ENCODE measurements at regions not wholly inside any gene's neighbourhood (a gene's known extent, or its start where the extent isn't known, plus 50 kb on each side); places are given as distances from the start of the nearest gene placed in this dataset.
A peak's percentile ranks its signal among the peaks of the same experiment; 100 is the strongest.

DNA sequence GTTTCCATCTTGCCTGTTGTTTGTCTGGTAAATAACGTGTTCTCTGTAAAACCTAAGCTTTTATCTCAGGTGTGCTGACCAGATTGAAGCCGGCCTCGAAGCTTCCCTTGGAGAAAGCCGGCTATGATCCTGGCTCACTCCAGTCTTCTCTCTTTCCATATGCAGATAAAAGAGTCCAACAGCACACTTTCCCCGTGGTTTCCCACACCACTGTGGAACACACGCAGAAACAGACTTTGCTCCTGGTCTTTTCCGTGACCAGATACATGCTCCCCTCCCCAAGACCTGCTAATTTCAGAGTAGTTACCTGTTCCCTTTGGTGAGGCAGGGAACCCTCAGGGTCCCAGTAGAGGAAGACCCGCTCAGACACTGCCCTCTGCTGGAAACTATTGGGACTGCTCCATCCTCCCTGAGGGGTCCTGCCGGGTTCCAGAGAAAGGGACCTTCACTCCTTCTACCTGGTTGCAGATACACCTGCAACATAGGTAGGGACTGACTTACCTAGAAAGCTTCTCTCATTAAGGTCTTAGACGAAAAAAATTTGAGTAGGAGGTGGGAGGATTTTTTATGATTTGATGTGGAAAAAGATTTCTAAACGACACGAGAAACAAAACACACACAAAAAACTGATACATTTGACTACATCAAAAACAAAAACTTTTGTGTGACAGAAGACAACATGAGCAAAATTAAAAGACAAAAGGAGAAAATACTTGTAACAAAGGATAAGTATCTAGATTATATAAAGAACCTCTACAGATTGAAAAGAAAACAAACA lies 415.4 kb upstream of the CCDC196 start:
- DNase-seq = no peak

DNA sequence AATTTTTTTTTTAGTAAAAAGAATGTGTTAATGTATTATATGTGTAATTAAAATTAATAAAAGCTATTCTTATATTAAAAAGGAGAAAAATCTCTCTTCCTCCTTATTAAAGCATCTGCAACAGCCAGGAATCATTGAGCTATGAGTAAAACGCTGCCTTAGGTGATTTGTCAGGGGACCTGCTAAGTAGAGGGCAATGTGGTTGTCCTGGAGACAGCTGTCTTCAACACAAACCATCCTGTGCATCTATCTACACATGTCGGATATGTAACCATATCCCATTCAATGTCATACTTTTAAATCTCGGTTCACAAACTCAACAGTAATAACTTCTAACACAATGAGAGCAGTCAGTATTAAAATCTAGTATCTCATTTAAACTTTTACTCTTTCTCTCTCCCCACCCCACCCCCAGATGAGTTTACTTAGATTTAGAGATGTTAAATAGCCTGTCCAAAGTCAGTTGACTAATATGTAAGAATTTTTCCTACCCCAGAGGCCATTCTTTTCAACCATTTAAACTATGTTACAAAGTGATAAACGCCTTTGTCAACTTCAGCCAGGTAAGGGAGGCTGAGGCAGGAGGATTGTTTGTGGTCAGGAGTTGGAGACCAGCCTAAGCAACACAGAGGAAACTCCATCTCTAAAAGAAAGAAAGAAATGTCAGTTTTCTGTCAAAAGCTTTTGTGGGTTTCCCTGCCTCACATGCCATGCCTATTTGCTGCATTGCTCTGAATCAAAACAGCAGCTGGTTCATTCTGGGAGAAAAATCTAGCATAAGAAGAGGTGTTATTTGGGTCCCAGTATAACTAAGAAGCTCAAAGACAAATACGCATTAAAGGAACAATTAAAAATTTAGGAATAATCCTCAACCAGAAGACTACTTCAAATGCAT lies 413.7 kb upstream of the CCDC196 start:
- DNase-seq = no peak

DNA sequence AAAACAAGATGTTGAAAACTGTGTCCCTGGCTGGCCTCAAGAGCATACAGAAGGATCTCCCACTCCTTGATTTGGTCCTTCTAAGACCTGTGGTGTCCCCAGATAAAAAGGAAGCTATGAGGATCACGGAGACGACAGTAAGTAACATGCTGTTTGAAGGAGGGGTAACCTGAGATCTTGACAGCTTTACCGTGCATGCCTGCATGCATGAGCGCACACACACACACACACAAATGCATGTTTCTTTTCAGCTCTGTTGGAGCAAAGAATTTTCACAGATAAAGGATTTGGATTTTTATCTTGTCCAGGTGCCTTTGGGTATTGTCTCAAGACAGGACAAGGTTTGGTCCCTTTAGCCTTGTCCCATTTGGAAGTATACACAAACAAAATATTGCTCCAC lies 411.6 kb upstream of the CCDC196 start:
- peak; percentile 53 for DNase-seq

DNA sequence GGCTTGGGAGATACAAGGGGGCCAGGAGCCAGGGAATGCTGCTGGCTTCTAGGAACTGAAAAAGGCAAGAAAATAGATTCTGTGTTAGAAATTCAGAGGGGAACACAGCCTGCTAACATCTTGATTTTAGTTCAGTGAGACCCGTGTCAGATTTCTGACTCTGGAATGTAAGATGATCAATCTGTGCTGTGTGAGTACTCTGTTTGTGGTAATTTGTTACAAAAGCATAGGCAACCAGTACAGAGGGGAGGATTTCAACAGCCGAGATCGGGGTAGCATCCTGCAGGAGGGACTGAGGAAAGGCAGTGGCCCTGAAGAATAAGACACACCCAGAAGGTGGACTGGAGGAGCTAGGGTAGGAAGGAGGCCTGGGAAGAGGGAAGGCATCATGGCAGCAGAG lies 410.0 kb upstream of the CCDC196 start:
- DNase-seq = no peak

DNA sequence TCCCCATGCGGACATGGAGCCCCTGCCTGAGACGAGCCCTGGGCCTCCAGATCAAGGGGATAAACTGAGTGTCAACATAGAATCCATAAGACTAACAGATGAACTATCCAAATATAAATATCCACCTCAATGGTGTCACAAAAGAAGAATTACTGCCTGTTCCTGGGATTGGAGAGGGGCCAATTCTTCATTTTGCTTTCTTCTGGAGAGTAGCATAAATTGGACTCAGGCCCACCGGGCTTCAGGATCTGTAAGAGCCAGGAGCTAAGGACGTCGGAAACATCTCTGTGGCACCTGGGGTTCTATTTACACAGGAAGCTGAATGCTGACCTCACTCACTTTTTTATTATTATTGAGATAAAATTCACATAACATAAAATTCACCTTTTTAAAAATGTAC lies 408.2 kb upstream of the CCDC196 start:
- DNase-seq = no peak

DNA sequence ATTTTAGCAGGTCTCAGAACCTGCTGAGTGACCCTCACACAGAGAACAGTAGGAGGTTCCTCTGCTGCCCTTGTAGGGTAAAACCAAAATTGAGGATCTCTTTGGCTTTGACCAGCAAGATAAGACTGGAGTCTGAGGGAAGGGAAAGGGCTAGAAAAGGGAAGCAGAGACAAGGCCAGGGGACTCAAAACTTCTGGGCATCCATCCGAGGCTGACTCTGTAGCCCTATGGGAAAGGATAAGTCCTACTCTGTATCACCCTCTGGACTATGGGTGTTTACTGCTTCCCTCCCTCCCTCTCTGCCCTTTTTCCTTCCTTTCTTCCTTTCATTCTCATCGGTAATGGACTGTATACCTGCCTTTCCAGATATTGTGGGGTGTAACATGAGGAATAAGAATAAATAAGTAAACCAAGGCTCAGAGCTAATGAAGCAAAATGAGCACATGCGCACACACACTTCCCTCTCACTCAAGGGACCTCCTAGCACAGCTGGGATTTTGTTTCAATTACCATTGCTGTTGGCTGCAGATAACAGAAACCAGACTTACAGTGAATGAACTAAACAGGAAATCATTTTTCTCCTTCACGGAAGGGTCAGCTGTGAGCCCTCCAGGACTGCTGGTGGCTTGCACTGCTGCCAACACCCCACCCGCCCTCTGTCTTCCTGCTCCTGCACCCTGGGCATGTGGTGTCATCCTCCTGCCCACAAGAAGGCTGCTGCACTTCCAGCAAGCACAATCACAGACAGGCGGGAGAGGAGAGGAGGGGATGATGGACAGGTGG lies 404.4 kb upstream of the CCDC196 start:
- DNase-seq = no peak

DNA sequence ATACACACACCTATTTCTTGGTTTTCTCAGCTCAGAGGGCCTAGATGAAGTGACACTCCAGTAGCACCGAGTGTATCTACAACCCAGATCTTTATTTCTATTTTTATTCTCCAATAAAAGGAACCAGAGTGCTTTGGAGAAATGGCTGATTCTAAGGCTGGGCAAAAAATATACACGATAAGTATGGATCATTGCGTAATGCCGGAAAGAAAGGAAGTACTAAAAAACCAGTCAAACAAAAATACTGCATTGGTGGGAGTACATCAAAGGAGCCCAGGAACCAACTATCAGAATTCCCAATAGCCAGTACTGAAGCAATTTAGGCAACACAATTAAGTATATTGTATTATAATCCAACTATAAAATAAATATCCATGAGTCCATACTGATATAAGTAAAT lies 400.9 kb upstream of the CCDC196 start:
- no peak for DNase-seq

DNA sequence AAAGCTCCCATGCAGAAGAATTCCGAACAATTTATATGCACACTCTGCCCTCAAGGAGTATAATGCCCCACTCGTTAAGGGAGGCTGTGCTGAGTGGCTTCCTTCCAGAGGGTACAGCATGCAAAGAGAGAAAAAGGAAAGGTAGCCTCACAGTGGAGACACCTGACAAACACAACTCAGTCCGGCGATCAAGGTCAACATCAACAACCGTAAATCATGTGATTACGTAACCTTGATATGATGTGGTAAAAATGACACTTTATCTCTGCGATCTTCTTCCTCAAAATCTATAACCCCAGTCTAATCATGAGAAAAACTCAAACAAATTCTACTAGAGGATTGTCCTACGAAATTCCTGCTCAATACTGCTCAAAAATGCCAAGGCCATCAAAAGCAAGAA lies 400.5 kb upstream of the CCDC196 start:
- no peak for DNase-seq

DNA sequence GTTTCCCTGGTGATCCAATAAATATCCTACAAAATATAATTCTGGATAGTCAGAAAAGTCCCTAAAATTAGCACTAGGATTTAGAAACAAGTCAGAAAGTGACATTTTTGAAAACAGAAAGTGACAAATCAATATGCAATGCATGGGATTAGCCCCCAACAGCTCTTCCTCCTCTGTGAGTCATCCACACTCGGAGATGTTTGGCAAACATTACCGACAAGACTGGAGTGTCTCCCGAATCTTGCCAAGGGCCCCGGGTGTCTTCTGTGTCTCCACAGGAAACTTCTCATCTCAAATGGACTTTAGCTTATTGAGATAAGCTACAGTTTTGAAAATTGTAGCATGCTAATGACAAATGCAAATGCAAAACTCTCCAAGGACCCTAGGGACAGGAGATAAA lies 398.9 kb upstream of the CCDC196 start:
- DNase-seq = no peak

DNA sequence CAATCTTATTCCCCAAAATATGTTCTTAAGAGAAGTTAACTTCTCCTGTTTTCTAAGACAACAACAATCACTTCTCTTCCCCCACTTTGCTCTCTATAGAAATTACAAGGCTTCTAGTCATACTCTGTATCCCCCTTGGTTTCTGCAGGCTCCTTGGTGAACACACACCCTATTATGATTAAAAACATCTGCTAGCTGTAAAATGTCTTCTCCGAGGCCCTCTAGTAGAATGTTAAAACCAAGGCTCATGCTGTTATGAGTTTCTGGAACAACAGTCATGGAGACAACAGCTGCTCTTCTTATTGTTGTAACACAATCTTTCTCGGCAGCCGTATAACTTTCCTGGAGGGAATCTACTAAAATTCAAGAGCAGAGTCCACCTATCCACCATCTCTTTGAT lies 397.5 kb upstream of the CCDC196 start:
- DNase-seq = no peak

DNA sequence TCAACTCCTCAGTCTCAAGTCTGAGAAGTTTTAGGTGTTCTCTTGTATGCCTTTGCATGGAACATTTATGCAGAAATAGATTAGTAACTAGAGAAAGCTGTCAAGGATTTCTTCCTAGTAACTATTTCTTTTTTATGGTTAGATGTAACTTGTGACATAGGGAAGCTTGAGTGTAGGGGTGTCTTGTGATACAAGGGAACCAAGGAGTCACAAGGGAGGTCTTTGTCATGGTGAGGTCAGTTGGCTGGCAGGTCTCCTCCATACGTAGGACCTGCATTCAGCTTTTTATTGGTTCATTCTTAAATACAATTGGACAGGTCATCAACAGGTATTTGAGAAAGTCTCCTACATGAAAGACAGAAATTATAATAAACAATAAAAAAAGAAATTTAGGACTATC lies 394.0 kb upstream of the CCDC196 start:
- DNase-seq = no peak

DNA sequence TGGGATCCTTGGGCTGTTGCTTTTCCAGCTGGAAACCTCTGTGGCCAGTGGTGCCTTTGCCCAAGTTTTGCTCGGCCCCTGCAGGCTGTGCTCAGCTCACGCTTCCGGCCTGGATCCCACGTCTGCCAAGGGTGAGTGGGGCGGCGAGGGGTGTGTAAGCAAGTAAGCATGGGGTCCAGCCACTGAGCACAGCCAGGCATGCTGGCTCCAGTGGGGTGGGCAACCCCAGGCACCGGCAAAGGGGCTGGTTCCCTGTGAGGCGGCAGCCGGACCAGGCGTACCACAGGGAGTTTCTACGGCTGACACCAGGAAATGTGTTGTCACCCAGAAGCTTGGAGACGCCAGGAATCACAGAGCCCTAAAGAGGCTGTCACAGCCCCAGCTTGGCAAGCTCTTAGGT lies 393.4 kb upstream of the CCDC196 start:
- DNase-seq = no peak

DNA sequence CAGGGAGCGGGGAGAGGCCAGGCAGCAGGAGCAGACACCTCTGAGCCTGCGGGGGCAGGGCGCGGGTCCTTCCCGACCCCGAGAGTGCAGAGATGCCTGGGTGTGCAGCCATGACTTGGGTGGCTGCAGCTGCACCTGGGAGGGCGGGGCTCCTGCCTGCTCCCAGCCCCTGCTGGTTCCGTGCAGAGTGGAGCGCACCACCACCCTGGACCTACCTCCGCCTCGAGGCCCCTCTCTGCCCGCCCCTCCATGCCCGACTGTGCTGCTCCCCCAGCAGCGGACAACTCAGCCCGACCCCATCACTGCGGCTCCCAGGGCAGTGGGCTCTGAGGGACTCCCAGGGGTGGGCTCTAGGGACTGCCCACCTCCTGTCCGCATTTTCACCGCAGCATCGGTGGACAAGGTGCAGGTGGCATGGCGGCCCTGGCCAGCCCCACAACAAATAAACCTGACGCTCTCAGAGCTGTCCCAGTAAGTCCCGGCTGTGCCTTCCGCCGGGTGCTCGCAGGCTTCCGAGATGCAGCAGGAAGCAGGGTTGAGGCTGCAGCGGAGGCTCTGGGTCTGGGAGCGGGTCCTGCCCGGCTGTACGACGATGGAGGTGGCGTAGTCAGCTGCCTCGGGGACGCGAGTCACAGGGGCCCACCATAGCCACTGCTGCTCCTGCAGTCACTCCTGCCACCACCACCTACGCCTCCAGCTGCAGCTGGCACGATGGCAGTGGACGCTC lies 392.0 kb upstream of the CCDC196 start:
- no peak for DNase-seq

DNA sequence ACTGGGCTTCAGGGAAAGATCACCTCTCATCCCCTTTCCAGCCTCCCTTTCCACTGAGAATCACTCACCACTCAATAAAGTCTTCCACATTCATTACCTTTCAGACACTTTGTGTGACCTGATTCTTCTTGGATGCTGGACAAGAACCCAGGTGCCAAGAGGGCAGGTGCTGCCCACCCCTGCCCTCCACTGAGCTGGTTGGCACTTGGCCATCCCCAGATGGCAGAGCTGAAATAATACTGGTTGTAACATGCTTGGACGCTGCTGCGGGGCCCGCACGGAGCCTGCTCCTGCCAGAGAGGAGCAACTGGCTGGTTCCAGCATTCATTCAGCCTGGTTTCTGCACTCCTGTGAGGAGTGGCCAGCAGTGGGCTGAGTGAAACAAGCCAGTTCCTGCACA lies 386.7 kb upstream of the CCDC196 start:
- DNase-seq = no peak

DNA sequence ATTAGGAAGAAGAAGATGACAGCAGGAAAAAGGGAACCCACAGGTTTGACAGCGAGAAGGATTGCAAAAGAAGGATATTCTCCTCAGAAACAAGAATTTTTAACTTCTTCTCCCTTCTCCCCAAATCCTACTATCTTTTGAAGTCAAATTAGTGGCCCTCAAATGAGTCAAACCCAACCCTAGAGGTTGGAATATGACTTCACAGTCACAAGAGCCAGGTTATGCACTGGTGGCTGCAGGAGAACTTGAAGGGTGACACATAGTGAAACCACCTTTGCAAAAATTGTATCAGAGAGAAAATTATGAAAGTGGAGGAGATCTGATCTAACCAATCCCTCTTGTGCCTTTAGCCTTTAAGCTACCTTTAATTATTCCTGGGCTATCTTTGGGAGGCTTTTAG lies 386.2 kb upstream of the CCDC196 start:
- no peak for DNase-seq

DNA sequence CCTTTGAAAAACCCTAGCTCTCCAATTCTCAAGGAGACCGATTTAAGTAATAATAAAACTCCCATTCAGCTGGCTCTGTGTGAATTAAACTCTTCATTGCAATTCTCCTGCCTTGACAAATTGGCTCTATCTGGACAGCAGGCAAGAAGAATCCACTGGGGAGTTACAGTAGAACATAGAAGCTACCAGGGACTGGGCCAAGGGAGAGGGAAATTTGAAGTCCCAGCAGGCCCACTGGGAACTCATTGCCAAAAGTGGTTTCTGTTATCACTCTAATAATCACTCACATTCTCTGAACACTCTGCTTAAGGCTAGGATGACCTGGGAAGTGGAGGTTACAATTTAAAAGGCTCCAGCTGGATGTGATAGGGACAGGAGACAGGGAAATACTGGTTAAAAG lies 384.5 kb upstream of the CCDC196 start:
- no peak for DNase-seq

DNA sequence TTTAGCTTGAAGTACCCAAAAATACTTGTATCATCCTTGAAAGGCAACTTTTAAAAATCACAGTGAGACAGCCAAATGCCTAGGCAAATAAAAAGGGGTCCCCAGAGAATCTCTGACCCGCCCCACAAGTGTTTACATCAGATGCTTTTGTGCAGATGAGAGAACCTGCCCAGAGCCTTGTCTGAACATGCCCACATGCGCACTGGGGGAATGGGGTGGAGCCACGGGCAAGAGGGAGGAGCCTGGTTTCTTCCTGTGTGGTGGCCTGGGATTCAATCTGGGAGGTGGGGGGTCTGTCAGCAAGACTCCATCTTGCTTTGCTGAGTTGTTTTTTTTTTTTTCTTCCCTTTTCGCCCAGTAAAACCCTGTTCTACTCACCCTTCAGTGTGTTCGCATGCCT lies 381.7 kb upstream of the CCDC196 start:
- no peak for DNase-seq

DNA sequence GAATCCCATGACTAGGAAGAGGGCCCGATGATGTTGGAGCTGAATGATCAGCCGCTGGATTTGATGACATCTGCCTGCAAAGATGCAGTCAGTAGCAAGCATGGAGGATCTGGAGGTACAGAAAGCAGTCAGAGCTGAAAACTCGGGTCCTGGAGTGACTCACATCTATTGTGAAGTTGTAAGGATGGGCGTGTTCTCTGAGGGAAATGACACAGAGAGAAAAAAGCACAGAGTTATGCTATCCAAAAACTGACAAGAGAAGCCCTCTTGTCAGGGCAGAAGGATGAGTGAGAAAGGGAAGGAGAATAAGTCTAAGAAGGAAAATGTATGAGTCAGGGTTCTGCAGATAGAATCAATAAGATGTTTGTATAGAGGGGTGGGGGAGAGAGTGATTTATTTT lies 380.4 kb upstream of the CCDC196 start:
- DNase-seq = no peak

DNA sequence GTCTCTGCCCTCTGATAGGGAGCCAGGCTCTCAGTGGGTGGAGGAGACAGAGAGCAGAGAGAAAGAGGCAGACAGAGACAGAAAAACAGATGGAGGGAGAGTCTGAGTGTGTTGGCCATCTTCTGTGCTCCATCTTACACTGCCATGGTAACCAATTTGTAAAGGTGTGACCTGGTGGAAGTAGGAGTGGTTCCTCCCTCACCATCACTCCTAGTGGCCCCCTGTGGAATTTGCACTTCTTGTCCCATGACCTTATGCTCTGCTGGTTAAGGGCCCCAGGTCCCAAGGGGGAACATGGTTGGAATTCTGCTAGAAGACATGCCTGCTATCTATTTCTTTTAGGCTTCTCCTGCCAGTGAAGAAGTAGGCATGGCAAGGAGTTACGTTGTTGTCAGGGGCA lies 376.7 kb upstream of the CCDC196 start:
- no peak for DNase-seq

DNA sequence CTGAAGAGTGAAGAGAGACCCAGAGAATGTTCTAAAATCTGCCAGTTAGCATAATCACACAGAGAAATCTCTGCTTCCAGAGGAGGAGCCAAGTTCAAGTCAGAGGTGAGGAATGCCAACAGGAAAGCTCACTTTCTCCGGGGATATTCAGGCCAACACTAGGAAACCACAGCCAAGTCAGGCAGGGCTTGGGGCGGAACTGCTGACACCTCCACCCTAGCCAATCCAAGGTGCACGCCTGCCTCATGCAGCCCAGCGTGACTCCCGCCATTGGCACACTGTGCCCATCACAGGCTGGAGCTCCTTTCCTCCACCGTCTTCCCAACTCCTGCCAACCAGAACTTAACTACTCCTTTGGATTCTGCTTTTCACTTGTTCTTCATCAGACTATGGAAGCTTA lies 374.3 kb upstream of the CCDC196 start:
- no peak for DNase-seq

DNA sequence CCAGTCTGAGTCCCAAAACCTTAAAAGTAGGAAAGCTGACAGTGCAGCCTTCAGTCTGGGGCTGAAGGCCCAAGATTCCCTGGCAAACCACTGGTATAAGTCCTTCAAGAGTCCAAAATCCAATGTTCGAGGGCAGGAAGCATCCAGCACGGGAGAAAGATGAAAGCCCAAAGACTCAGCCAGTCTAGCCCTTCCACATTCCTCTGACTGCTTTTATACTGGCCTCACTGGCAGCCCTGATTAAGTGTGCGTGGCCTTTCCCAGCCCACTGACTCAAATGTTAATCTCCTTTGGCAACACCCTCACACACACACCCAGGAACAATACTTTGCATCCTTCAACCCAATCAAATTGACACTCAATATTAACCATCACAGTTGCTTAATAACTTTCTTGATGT lies 372.1 kb upstream of the CCDC196 start:
- no peak for DNase-seq

Data from left kidney (tissue), 1 donor.